ENCODE measurements at regions not wholly inside any gene's neighbourhood (a gene's known extent, or its start where the extent isn't known, plus 50 kb on each side); places are given as distances from the start of the nearest gene placed in this dataset.

DNA sequence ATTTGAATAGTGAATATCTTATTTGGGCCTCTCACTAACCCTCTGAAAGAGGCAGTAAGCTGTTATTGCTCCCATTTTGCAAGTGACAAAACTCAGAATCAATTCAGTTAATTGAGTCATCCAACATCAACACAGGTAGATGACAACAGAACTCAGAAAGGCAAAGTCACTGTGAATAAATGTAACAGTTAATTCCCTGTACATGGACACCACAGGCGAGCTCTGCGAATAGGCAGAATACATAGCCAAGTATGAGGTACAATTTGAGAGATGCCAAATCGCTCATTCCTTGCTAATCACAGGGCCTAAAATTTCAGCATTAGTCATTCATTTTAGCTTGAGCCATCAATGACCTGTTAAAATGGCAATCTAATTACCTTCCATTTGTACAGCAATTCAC, 52.6 kb upstream of the HECTD2 start:
- TF ChIP-seq CTCF (IDR thresholded peaks at IDR 0.05) (no peak), POLR2A (IDR thresholded peaks at IDR 0.05) (no peak)

Data from esophagus squamous epithelium (tissue), 4 donors.